GM12873 (cell line): ENCODE measurements at regions not wholly inside any gene's neighbourhood (a gene's known extent, or its start where the extent isn't known, plus 50 kb on each side); places are given as distances from the start of the nearest gene placed in this dataset.

Experiments used
- CTCF ChIP-seq: IDR thresholded peaks from 2 replicates; pipeline ENCODE4 v1.5.1; 2012; ENCODE audit warnings: low read depth, mild to moderate bottlenecking, moderate library complexity, low read length, control low read depth; ENCODE audit not compliant: insufficient read depth; ENCODE audit errors: missing control alignments

- TF ChIP-seq CTCF: no peak
Measured at GRCh38 chr9:95756986-95757385, 118.5 kb upstream of the ERCC6L2 start.

GRCh38 chr9:95756101-95756500 lies 119.4 kb upstream of the ERCC6L2 start:
- TF ChIP-seq CTCF: no peak

GRCh38 chr9:95755421-95755730 lies 120.1 kb upstream of the ERCC6L2 start:
- no peak for TF ChIP-seq CTCF

- no peak for TF ChIP-seq CTCF
Measured at GRCh38 chr9:95754533-95755420, 120.7 kb upstream of the ERCC6L2 start.

- no peak for TF ChIP-seq CTCF
Measured at GRCh38 chr9:95753762-95754465, 121.6 kb upstream of the ERCC6L2 start.

- no peak for TF ChIP-seq CTCF
Measured at GRCh38 chr9:95752129-95752731, 123.3 kb upstream of the ERCC6L2 start.

GRCh38 chr9:95751520-95751790 lies 124.0 kb upstream of the ERCC6L2 start:
- no peak for TF ChIP-seq CTCF
